Loucy (cell line): ENCODE measurements at regions not wholly inside any gene's neighbourhood (a gene's known extent, or its start where the extent isn't known, plus 50 kb on each side); places are given as distances from the start of the nearest gene placed in this dataset.

Experiments used
- CTCF ChIP-seq: fragments of 200-600 bp; sonication (generic); conservative IDR thresholded peaks from 2 replicates; pipeline ENCODE4 v1.5.1; 2014; ENCODE audit warnings: mild to moderate bottlenecking, antibody characterized with exemption, low read length
- EZH2phosphoT487 ChIP-seq: fragments of 200-600 bp; IDR thresholded peaks from 2 replicates; pipeline ENCODE4 v1.6.1; 2018; ENCODE audit warnings: antibody characterized with exemption, mild to moderate bottlenecking, moderate library complexity, borderline replicate concordance

- TF ChIP-seq CTCF (no peak), EZH2phosphoT487 (no peak)
Observed at GRCh38 chr7:156545979-156546378, 94.6 kb upstream of the RNF32 start.
